Gastroesophageal sphincter (tissue), 4 donors: ENCODE measurements at regions not wholly inside any gene's neighbourhood (a gene's known extent, or its start where the extent isn't known, plus 50 kb on each side); places are given as distances from the start of the nearest gene placed in this dataset.

Experiments used
- ATAC-seq: fragments of 150-250 bp; one replicate; pipeline ENCODE4 v1.9.1; 2016; ENCODE audit warnings: mild to moderate bottlenecking, moderate library complexity
- H3K27ac ChIP-seq, 4 donors: fragments of 200-600 bp; sonication (generic) in 3 of 4; 1 replicate in 3 of 4; 2 replicates in 1 of 4; pipeline ENCODE4 v1.5.1; 2016 to 2019
- H3K27me3 ChIP-seq: fragments of 200-600 bp; sonication (generic); one replicate; pipeline ENCODE4 v1.5.1; 2019
- H3K36me3 ChIP-seq, 2 donors: fragments of 200-600 bp; sonication (generic); one replicate each; pipeline ENCODE4 v1.5.1; 2019; ENCODE audit warnings: control low read depth in 1 of 2
- H3K4me1 ChIP-seq, 3 donors: fragments of 200-600 bp; sonication (generic); 1 replicate in 2 of 3; 2 replicates in 1 of 3; pipeline ENCODE4 v1.5.1; 2016 to 2019; ENCODE audit warnings: control low read depth in 2 of 3
- H3K4me3 ChIP-seq, 2 donors: fragments of 200-600 bp; sonication (generic); one replicate each; pipeline ENCODE4 v1.5.1; 2019; ENCODE audit warnings: mild to moderate bottlenecking in 1 of 2, moderate library complexity in 1 of 2
- H3K9me3 ChIP-seq, 3 donors: fragments of 200-600 bp; sonication (generic); one replicate each; pipeline ENCODE4 v1.5.1; 2017 to 2019; ENCODE audit warnings: control low read depth in 2 of 3
- EP300 ChIP-seq: sonication (generic); formaldehyde crosslinking; IDR thresholded peaks from one replicate; pipeline ENCODE4 v1.6.1; 2017; ENCODE audit warnings: antibody characterized with exemption, mild to moderate bottlenecking
- POLR2A ChIP-seq, 2 donors: fragments of 450-650 bp; IDR thresholded peaks; one replicate each; pipeline ENCODE4 v1.6.1; 2017; ENCODE audit warnings: antibody characterized with exemption in 2 of 2, mild to moderate bottlenecking in 2 of 2, moderate library complexity in 1 of 2
- POLR2AphosphoS5 ChIP-seq: sonication (generic); formaldehyde crosslinking; IDR thresholded peaks from one replicate; pipeline ENCODE4 v1.6.1; 2017; ENCODE audit warnings: antibody characterized with exemption
- whole genome bisulfite sequencing, 2 donors: methylation state at CpG; one replicate each; pipeline ENCODE4 v1.1.5; 2018; ENCODE audit warnings: low coverage in 1 of 2; 5-methylcytosine and 5-hydroxymethylcytosine counted together
- TF ChIP-seq, protein P1 (sequence below), 4 experiments: fragments of 200-600 bp in 2 of 4; fragments of 450-650 bp in 2 of 4; sonication (generic) in 1 of 4; IDR thresholded peaks; one replicate each; pipeline ENCODE4 v1.5.1; 2017 to 2019; ENCODE audit warnings: antibody characterized with exemption in 4 of 4, mild to moderate bottlenecking in 2 of 4, moderate library complexity in 2 of 4

DNA sequence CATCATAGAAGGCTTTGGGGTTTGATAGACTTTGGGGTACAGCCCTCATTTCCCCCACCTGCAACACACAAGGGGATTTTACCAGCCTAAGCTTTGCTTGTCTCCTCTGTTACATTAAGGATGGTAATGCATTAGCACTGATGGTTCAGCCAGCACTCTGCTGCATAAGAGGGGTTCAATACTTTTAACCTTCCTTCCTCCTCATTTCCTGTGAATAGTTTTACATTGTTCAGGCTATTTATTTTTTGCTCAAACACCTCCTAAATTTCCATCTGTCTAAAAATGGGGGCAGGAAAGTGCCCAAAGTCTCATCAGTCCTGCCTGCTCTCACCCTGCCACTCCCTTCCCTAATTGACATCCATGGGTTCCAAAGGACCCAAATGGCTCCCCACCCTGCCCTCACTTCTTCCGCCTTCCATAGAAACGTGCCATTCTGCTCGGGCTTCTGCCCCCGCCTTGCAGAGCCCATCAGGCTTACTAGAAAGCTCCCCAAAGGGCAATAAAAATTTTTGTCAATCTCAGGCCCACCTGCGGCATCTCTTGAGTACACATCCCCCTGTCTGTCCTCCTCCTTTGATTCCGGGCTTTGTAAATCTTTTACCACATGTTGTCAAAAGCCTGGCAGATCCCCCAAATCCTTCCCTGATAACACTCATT lies 239.5 kb upstream of the SLC24A2 start:
- Histone ChIP-seq H3K27me3 (no peaks in the 10 kb centered on the region), H3K4me3 (no peak overlapping the region), H3K27ac (peak overlapping the region in 1 of 4 donors; percentile 21), H3K9me3 (no peaks in the 10 kb centered on the region), H3K36me3 (no peaks in the 10 kb centered on the region), H3K4me1 (peaks cover 0 to under 1% (median 0%) of the 10 kb centered on the region in 3 donors)
- no peak for TF ChIP-seq POLR2A (IDR thresholded peaks at IDR 0.05)
- TF ChIP-seq, protein P1, sequence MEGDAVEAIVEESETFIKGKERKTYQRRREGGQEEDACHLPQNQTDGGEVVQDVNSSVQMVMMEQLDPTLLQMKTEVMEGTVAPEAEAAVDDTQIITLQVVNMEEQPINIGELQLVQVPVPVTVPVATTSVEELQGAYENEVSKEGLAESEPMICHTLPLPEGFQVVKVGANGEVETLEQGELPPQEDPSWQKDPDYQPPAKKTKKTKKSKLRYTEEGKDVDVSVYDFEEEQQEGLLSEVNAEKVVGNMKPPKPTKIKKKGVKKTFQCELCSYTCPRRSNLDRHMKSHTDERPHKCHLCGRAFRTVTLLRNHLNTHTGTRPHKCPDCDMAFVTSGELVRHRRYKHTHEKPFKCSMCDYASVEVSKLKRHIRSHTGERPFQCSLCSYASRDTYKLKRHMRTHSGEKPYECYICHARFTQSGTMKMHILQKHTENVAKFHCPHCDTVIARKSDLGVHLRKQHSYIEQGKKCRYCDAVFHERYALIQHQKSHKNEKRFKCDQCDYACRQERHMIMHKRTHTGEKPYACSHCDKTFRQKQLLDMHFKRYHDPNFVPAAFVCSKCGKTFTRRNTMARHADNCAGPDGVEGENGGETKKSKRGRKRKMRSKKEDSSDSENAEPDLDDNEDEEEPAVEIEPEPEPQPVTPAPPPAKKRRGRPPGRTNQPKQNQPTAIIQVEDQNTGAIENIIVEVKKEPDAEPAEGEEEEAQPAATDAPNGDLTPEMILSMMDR (IDR thresholded peaks at IDR 0.05), result no peak
- no peak for TF ChIP-seq POLR2AphosphoS5
- TF ChIP-seq EP300, result no peak
- 45 to 57% methylated on average over 5 to 6 of the region's 6 CpGs for WGBS, 2 donors
- ATAC-seq, result peak; percentile 30

DNA sequence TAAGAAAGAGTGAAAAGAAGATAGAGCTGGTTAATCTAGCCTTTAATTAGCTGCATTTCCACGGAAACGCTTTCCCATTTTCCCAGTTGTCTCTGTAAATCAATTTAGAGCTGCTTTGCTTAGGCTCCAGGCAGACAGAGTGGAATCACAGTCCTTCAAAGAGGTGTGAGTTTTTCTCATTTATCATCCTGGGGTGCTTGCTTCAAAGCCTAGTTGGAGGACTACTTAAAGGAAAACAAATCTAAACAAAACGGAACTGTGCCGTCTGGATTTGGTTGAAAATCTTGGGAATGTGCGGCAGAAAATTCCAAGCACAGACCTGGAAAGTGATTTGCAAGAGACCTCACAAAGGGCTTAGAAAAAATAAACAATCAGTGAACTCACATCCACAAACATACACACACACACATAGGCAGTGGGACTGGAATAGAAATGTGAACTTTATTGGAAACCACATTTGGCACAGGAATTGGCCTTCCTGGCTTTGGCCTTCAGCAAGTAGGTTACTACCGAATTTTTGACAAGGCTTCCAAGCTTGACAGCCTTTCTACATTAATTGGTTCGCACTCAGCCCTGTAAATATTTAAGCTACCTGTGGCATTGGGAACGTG lies 235.2 kb upstream of the SLC24A2 start:
- Histone ChIP-seq H3K36me3 (no peaks in the 10 kb centered on the region), H3K27me3 (no peaks in the 10 kb centered on the region), H3K4me3 (no peak overlapping the region), H3K27ac (no peak overlapping the region), H3K4me1 (no peaks in the 10 kb centered on the region), H3K9me3 (no peaks in the 10 kb centered on the region)
- ATAC-seq, result no peak
- TF ChIP-seq EP300 (no peak), POLR2AphosphoS5 (no peak)
- 56 to 60% methylated on average over 8 of the region's 8 CpGs for WGBS, 2 donors

DNA sequence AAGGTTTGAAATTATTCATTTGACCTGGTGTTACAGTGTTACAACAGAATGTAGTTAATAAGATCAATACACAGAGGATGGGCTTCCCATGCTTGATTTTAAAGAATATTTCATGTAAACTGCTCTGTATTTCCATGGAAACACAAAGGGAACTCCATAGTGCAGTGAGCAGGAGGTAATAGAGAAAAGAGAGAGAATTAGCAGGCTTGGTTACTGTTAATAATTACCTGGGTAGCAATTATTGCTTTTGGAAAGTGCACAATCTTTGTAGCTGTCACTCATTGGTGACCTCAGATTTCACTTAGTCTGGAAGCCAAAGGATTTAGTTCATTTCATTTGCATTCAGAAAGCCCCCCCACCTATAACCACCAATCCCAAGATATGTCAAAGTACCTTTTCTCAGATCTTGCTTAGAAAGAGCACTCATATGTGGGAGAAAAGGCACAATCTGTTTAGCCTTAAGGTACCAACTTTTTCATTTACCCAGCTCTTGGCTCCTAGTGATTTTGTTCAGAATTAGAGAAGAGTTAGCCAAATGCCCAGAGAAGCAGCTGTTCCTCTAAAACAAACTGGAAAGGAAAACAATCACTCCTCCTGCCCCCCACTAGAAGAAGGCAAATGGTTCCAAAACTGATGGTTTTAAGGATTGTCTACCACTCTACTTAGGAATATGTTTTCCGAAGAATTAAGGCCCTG lies 234.5 kb upstream of the SLC24A2 start:
- Histone ChIP-seq H3K9me3 (no peaks in the 10 kb centered on the region), H3K27me3 (no peaks in the 10 kb centered on the region), H3K4me3 (no peak overlapping the region), H3K4me1 (no peaks in the 10 kb centered on the region), H3K36me3 (no peaks in the 10 kb centered on the region), H3K27ac (no peak overlapping the region)
- no peak for ATAC-seq
- TF ChIP-seq, protein P1 (IDR thresholded peaks at IDR 0.05), result no peak
- TF ChIP-seq EP300 (no peak), POLR2AphosphoS5 (no peak), POLR2A (IDR thresholded peaks at IDR 0.05) (no peak)
- WGBS, 2 donors, result 60 to 80% methylated on average over 1 of the region's 1 CpG

DNA sequence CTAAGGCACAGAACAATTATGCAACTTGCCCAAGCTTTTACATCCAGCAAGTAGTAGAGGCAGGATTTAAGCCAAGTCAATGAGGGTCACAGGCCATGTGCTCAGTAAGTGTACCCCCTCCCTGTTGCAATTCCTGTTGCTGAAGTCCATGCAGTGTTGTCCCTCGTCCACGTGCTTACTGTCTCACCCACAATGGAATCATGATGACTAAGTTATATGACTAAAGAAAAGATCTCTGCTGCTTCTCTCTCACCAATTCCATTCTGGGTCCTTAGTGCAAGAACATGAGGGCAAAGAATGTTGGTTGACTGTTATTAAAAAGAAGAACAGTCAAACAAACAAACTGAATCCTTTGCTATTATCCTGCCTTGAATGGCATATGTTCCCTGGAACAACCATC lies 233.6 kb upstream of the SLC24A2 start:
- H3K4me3 ChIP-seq, result no peak overlapping the region
- no peaks in the 10 kb centered on the region for H3K27me3 ChIP-seq
- no peaks in the 10 kb centered on the region for H3K9me3 ChIP-seq
- no peak for TF ChIP-seq EP300
- no peak for TF ChIP-seq POLR2A (IDR thresholded peaks at IDR 0.05)
- TF ChIP-seq, protein P1 (IDR thresholded peaks at IDR 0.05), result no peak
- TF ChIP-seq POLR2AphosphoS5, result no peak
- 56% methylated on average over 2 of the region's 2 CpGs; no CpG with 5 or more reads in 1 of the 2 donors for WGBS, 2 donors
- H3K27ac ChIP-seq, result no peak overlapping the region
- H3K36me3 ChIP-seq, result no peaks in the 10 kb centered on the region
- ATAC-seq, result no peak
- no peaks in the 10 kb centered on the region for H3K4me1 ChIP-seq

DNA sequence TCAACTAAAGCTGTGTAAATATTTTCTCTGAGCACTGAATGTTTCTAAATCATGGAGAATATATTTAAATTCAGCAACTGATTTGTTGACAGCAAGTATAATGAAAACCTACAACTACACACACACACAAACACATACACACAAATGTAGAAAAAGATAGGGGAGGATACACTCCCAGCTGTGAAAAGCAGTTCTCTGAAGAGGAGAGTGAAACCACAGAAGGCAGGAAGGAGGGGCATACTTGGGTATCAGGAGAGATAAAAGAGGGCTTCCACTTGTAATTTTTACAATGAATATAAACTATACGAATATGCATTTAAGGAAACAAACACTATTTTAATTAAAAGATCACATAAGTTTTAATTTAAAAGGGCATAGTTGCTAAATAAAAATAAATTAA lies 227.8 kb upstream of the SLC24A2 start:
- H3K4me1 ChIP-seq, result no peaks in the 10 kb centered on the region
- no peak for ATAC-seq

More for the DNA sequence above, 227.8 kb upstream of the SLC24A2 start:
- TF ChIP-seq, protein P1 (IDR thresholded peaks at IDR 0.05), result no peak
- TF ChIP-seq POLR2A (IDR thresholded peaks at IDR 0.05), result no peak
- no peak for TF ChIP-seq POLR2AphosphoS5
- no peak for TF ChIP-seq EP300
- Histone ChIP-seq H3K4me3 (no peak overlapping the region), H3K27ac (no peak overlapping the region), H3K27me3 (no peaks in the 10 kb centered on the region), H3K9me3 (peaks cover 0 to 8% (median 0%) of the 10 kb centered on the region in 3 donors), H3K36me3 (no peaks in the 10 kb centered on the region)
- 81 to 82% methylated on average over 1 of the region's 1 CpG for WGBS, 2 donors
